ENCODE measurements at regions not wholly inside any gene's neighbourhood (a gene's known extent, or its start where the extent isn't known, plus 50 kb on each side); places are given as distances from the start of the nearest gene placed in this dataset.

DNA sequence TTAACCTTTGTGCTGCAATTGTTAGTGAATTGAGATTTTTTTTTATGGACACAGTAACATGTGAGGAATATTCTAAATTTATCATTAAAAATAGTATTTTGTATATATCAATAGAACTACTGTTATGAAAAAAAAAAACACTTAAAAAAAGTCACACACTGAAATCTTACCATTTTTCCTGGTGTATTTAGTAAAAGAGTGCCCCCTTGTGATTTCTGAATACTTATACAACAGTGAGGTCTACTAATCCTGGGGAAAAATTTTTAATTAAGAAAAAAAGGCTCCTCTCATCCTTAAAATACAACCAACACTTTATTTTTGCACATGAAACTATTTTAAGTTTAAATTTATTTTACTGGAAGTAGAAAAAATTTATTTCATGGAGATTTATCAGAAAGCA lies 56.4 kb upstream of the SPOCK3 start:
- Mint-ChIP-seq H3K9me3 (peaks cover 10% of the 10 kb centered on the region), H3K36me3 (no peaks in the 10 kb centered on the region), H3K4me1 (no peaks in the 10 kb centered on the region), H3K4me3 (no peak overlapping the region), H3K27me3 (no peaks in the 10 kb centered on the region), H3K27ac (no peak overlapping the region)
- DNase-seq (ENCODE audit: low spot score in 2 of 2) (no peak), ATAC-seq (ENCODE audit: low read depth) (no peak)

DNA sequence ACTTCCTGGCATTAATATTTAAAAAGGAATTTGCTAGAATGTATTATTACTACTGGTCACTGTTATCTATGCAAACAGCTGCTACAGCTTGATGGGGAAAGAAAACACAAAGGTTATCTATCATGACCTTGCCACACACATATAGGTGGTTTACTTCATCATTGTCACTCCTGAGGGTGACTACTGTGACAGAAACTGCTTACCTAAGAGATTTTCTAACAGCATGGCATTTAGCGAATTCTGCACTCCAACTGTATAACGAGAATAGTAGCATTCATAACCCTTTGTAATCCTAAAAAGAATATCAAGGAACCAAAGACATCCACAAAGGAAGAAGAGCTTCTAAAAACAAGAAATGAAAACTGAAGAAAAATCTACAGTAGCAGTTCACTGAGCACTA lies 74.6 kb upstream of the SPOCK3 start:
- no peak for ATAC-seq (ENCODE audit: low read depth)
- H3K36me3 Mint-ChIP-seq = no peaks in the 10 kb centered on the region
- no peaks in the 10 kb centered on the region for H3K27me3 Mint-ChIP-seq
- peaks cover 2% of the 10 kb centered on the region for H3K9me3 Mint-ChIP-seq
- H3K4me3 Mint-ChIP-seq = no peak overlapping the region
- no peak for DNase-seq (ENCODE audit: low spot score in 2 of 2)
- no peak overlapping the region for H3K27ac Mint-ChIP-seq
- H3K4me1 Mint-ChIP-seq = no peaks in the 10 kb centered on the region

DNA sequence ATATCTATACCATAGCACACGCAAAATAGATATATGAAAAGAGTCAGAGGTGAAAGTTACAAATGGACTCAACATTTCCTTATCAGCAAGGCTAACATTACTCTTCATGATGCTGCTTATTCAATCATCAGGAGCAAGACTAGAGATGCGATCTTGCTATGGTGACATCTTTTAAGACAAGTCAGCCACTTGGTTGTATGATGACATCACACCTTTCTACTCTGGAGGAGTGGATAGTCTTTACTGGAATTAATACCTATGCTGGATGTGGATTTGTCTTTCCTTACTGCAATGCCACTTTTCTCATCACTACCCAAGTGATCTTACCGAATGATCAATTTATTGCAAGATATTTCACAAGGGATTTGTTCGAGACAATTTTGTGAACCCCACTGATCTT lies 87.0 kb upstream of the SPOCK3 start:
- Mint-ChIP-seq H3K27ac (no peak overlapping the region), H3K27me3 (no peaks in the 10 kb centered on the region), H3K9me3 (peaks cover 3% of the 10 kb centered on the region), H3K4me3 (no peak overlapping the region), H3K4me1 (no peaks in the 10 kb centered on the region), H3K36me3 (no peaks in the 10 kb centered on the region)
- ATAC-seq (ENCODE audit: low read depth) (no peak), DNase-seq (ENCODE audit: low spot score in 2 of 2) (no peak)

DNA sequence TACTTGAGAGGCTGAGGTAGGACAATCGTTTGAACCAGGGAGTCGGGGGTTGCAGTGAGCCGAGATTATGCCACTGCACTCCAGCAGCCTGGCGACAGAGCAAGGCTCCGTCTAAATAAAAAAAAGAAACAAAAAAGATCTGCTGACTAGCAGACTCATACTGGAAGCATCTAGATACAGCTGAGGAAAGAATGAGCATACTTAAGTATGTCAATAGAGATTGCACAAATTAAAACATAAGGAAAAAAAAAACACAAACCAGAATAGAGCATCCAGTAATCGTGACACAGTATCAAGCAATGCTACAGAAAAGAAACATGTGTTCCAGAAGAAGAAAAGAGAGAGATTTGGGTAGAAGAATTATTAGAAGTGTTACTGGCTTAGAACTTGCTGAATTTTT lies 105.5 kb upstream of the SPOCK3 start:
- Mint-ChIP-seq H3K4me1 (no peaks in the 10 kb centered on the region), H3K36me3 (no peaks in the 10 kb centered on the region), H3K27me3 (no peaks in the 10 kb centered on the region), H3K4me3 (no peak overlapping the region), H3K27ac (no peak overlapping the region), H3K9me3 (peaks cover 11% of the 10 kb centered on the region)
- DNase-seq (ENCODE audit: low spot score in 2 of 2) = no peak
- ATAC-seq (ENCODE audit: low read depth) = no peak

DNA sequence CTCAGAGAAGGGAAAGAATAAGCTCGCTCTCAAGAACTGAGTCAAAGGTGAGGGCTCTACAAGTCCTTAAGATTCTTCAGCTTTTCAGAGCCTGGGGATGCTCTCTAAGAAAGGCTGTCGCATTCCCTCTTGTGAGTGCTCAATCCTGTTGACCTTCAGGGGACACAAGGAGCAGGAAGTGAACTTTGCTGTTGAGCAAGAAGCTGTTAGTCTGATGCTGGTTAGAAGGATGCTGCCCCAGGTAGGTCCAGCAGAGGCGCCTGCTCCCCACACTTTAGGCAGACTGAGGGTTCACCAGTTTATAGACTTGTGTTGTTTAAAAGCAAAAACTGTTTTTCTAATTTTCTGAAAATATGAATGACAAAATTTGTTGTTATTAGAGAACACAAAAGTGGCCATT lies 125.4 kb upstream of the SPOCK3 start:
- no peak for ATAC-seq (ENCODE audit: low read depth)
- DNase-seq (ENCODE audit: low spot score in 2 of 2) = no peak
- Mint-ChIP-seq H3K9me3 (peaks cover 2% of the 10 kb centered on the region), H3K36me3 (no peaks in the 10 kb centered on the region), H3K27me3 (no peaks in the 10 kb centered on the region), H3K4me3 (no peak overlapping the region), H3K27ac (no peak overlapping the region), H3K4me1 (no peaks in the 10 kb centered on the region)

DNA sequence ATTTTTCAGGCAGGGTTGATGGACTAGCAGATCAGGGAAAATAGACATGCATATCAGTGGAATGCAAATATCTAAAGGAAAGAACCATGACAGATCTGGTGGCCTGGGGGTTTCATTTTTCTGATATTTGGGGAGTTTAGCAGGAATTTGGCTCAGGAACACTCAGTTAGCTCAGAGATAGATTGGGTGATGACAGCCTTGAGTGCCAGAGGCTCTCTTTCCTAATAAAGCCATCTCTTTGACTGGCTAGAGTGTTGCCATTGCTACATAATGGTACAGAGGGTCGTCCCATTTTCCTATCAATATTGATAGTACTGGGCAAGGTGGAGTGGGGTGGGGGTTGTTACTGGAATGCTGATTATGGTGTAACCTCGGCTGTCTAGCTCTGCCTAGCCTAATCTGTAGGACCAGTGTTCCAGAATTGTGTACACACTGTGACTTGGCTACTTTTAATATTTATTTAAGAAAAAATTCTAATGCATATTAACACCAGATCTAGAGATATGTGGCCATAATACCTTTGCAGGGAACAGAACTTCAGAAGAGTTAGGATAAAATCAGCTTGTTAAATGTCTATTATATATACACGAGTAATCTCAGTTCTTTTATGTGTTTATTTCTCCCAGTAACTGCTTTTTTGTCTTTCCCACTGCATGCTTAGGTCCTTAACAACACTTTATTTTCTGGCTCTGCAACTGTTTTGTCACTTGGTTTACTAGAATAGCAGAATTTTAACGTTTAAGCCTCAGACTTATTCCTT lies 145.0 kb upstream of the SPOCK3 start:
- Mint-ChIP-seq H3K36me3 (no peaks in the 10 kb centered on the region), H3K27me3 (no peaks in the 10 kb centered on the region), H3K27ac (no peak overlapping the region), H3K4me3 (no peak overlapping the region), H3K9me3 (no peaks in the 10 kb centered on the region), H3K4me1 (no peaks in the 10 kb centered on the region)
- DNase-seq (ENCODE audit: low spot score in 2 of 2) = no peak
- ATAC-seq (ENCODE audit: low read depth) = no peak

DNA sequence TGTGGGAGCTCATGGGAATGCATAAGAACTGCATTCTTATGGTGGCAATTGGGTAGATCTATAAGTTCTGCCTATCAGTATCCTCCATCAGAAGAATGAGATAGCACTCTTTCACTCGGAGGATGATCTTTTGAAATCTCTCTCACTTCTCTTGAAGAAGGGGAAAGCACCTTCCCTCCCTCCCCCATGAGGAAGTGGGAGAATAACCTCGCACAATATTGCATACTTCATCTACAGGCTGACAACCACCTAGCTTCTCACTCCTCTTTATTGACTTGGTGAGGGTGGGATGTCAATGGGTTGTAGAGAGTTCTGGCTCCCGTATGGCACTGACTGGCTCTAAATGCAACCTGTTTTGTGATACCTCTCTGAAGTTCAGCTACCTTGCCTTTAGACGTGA lies 146.7 kb upstream of the SPOCK3 start:
- Mint-ChIP-seq H3K4me1 (no peaks in the 10 kb centered on the region), H3K9me3 (no peaks in the 10 kb centered on the region), H3K27me3 (no peaks in the 10 kb centered on the region), H3K36me3 (no peaks in the 10 kb centered on the region), H3K27ac (no peak overlapping the region), H3K4me3 (no peak overlapping the region)
- ATAC-seq (ENCODE audit: low read depth) (no peak), DNase-seq (ENCODE audit: low spot score in 2 of 2) (no peak)

DNA sequence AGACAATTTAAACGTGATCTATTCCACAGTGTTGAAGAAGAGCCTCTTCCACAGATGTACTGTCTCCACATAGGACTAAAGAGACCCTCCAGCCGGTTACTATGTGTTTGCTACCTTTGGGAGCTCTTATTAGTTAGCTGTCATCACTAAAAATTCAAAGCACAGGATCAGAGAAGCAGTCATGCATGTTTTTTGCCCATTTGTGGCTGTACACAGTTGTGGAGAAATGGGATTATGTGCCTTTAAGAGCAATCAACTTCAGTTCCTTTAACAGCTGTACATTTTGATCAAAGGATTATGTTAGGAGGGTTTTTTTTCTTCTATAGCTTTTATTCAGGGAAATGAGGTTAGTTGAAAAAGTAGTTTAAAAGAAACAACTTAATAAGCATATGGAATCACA lies 149.0 kb upstream of the SPOCK3 start:
- H3K36me3 Mint-ChIP-seq = no peaks in the 10 kb centered on the region
- DNase-seq (ENCODE audit: low spot score in 2 of 2) (no peak), ATAC-seq (ENCODE audit: low read depth) (no peak)
- H3K4me1 Mint-ChIP-seq = no peaks in the 10 kb centered on the region
- H3K27me3 Mint-ChIP-seq = no peaks in the 10 kb centered on the region
- H3K9me3 Mint-ChIP-seq = peaks cover 2% of the 10 kb centered on the region
- no peak overlapping the region for H3K4me3 Mint-ChIP-seq
- no peak overlapping the region for H3K27ac Mint-ChIP-seq

DNA sequence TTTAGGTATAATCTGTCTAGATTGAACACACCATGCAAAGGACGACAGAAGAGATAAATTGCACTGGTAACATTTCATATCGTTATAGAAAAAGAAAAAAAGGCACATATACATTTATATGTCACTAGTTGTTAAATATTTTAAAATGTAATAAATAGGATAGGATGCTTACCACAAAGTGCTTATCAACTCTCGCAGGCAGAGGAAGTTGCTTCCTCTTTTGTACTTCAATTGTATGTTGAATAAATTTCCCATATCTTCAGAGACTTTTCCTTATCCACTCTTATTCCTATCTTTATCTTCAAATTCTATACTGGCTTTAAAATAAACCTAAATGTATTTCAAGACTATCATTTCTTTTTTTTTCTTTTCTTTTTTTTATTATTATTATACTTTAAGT lies 163.3 kb upstream of the SPOCK3 start:
- peaks cover 6% of the 10 kb centered on the region for H3K9me3 Mint-ChIP-seq
- no peak for DNase-seq (ENCODE audit: low spot score in 2 of 2)
- no peak for ATAC-seq (ENCODE audit: low read depth)
- no peaks in the 10 kb centered on the region for H3K36me3 Mint-ChIP-seq
- no peaks in the 10 kb centered on the region for H3K27me3 Mint-ChIP-seq
- no peaks in the 10 kb centered on the region for H3K4me1 Mint-ChIP-seq
- no peak overlapping the region for H3K27ac Mint-ChIP-seq
- no peak overlapping the region for H3K4me3 Mint-ChIP-seq

DNA sequence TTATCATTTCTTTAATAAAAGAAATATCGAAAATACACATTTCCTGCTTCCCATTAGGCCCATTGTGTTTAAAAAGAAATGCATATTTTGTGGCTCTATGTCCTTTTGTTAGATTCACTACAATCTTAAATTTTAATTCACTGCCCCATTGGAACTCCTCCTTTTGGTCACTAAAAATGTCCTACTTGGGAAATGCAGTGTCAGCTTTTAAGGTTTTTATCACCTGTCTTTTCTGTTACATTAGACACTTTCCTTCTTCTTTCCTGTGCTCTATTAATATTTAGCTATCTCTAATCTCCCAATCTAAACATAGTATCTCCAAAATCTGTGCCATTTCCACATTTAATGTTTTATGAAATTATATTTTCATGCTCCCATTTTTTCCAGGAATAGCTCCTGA lies 164.9 kb upstream of the SPOCK3 start:
- no peaks in the 10 kb centered on the region for H3K36me3 Mint-ChIP-seq
- no peak overlapping the region for H3K27ac Mint-ChIP-seq
- no peak for ATAC-seq (ENCODE audit: low read depth)

DNA sequence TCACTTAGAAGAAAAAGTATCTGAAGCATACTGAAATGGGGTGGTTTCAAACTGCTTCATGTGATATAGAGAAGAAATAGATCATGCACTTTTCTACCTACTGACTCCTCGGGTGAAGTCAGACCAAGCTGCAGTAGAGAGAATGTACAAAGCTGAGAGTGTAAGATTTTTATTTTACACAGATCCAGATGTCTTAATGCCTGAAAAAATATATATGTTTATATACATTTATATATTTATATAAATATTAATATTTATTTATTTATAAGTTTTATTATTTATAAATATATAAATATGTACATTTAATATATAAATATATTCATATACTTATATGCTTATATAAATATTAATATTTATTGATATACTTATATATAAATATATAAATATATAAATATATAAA lies 171.9 kb upstream of the SPOCK3 start:
- H3K27ac Mint-ChIP-seq = no peak overlapping the region
- no peak overlapping the region for H3K4me3 Mint-ChIP-seq
- no peaks in the 10 kb centered on the region for H3K4me1 Mint-ChIP-seq
- no peaks in the 10 kb centered on the region for H3K27me3 Mint-ChIP-seq
- ATAC-seq (ENCODE audit: low read depth) = no peak
- H3K9me3 Mint-ChIP-seq = peaks cover 2% of the 10 kb centered on the region
- no peaks in the 10 kb centered on the region for H3K36me3 Mint-ChIP-seq
- no peak for DNase-seq (ENCODE audit: low spot score in 2 of 2)

More for the DNA sequence above, 164.9 kb upstream of the SPOCK3 start:
- Mint-ChIP-seq H3K27me3 (no peaks in the 10 kb centered on the region), H3K4me3 (no peak overlapping the region), H3K9me3 (peaks cover 7% of the 10 kb centered on the region), H3K4me1 (no peaks in the 10 kb centered on the region)
- no peak for DNase-seq (ENCODE audit: low spot score in 2 of 2)

DNA sequence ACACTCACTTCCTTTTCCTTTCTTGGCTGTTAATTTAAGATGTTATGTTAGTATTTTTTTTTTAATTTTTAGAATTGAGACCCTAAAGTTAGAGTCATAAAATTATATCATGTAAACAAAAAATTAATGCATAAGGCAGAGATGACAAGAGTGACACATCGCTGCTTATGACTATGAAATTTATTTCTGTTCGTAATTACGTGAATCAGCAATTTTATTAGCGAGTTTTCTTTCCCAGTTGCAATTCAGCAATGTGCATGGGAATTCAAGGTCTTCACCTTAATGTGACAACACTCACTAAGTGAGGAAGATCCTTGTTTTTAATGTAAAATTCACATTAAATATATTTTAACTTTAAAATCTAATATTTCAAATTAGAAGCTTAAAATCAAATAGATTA lies 181.2 kb upstream of the SPOCK3 start:
- Mint-ChIP-seq H3K27me3 (no peaks in the 10 kb centered on the region), H3K4me3 (no peak overlapping the region), H3K9me3 (peaks cover 3% of the 10 kb centered on the region), H3K36me3 (no peaks in the 10 kb centered on the region), H3K27ac (no peak overlapping the region), H3K4me1 (no peaks in the 10 kb centered on the region)
- DNase-seq (ENCODE audit: low spot score in 2 of 2) = no peak
- ATAC-seq (ENCODE audit: low read depth) = no peak

DNA sequence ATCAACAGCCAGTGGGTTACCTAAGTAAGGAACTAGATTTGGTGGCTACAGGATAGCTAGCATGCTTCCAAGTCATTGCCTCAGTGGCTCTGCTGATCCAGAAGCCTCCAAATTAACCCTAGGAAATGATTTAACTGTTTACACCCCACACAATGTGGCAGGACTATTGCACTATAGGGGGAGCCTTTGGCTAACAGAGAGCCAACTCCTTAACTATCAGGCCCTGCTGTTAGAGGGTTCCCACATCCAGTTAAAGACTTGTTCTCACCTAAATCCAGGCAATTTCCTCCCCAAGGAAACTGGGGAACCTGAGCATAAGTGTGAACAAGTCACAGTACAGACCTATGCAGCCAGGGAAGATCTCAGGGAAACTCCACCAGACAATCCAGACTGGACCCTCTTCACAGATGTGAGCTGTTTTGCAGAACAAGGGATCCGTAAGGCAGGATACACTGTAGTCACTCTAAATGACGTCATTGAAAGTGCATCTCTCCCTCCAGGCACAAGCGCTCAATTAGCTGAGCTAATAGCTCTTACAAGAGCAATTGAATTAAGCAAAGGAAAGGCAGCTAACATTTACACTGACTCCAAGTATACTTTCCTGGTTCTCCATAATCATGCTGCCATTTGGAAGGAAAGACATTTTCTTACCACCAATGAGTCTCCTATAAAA lies 185.3 kb upstream of the SPOCK3 start:
- no peaks in the 10 kb centered on the region for H3K27me3 Mint-ChIP-seq
- peaks cover 1% of the 10 kb centered on the region for H3K9me3 Mint-ChIP-seq
- no peak overlapping the region for H3K4me3 Mint-ChIP-seq
- no peaks in the 10 kb centered on the region for H3K4me1 Mint-ChIP-seq
- H3K27ac Mint-ChIP-seq = no peak overlapping the region
- H3K36me3 Mint-ChIP-seq = no peaks in the 10 kb centered on the region
- DNase-seq (ENCODE audit: low spot score in 2 of 2) = no peak
- no peak for ATAC-seq (ENCODE audit: low read depth)

DNA sequence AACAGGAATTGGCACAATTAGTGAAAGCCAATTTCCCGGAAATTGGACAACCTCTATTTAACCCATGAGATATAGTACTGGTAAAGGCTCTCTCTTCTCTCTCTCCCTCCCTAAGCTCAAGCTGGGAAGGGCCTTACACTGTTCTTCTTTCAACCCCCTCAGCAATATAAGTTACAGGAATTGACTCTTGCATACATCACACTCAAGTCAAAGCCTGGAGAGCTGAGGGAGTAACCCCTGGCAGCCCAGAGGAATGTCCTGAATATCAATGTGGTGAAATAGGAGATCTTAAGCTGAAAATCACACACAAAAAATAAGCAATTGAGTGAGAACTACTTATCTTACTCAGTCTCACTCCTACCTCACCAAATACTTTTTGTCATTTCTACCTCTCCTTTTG lies 186.9 kb upstream of the SPOCK3 start:
- H3K27ac Mint-ChIP-seq = no peak overlapping the region

More for the DNA sequence above, 186.9 kb upstream of the SPOCK3 start:
- DNase-seq (ENCODE audit: low spot score in 2 of 2) (no peak), ATAC-seq (ENCODE audit: low read depth) (no peak)
- no peaks in the 10 kb centered on the region for H3K27me3 Mint-ChIP-seq
- no peaks in the 10 kb centered on the region for H3K36me3 Mint-ChIP-seq
- no peak overlapping the region for H3K4me3 Mint-ChIP-seq
- H3K9me3 Mint-ChIP-seq = peaks cover 1% of the 10 kb centered on the region
- no peaks in the 10 kb centered on the region for H3K4me1 Mint-ChIP-seq
